ENCODE measurements at regions not wholly inside any gene's neighbourhood (a gene's known extent, or its start where the extent isn't known, plus 50 kb on each side); places are given as distances from the start of the nearest gene placed in this dataset.

- no peak for TF ChIP-seq SP1 (IDR thresholded peaks at IDR 0.05)
- no peak for TF ChIP-seq NFRKB (IDR thresholded peaks at IDR 0.05)
- no peak for TF ChIP-seq TARDBP (IDR thresholded peaks at IDR 0.05)
- no peak for TF ChIP-seq FOXM1 (IDR thresholded peaks at IDR 0.05; ENCODE audit: borderline replicate concordance)
- TF ChIP-seq BHLHE40 (IDR thresholded peaks at IDR 0.05; ENCODE audit: borderline replicate concordance): no peak
Observed at GRCh38 chr2:139177041-139177440, 396.9 kb upstream of the NXPH2 start.
